Stimulated activated CD8-positive, alpha-beta memory T cell treated with anti-CD3 and anti-CD28 coated beads, Interleukin-12 subunit alpha, Interleukin-12 subunit beta, amount 100 ng/mL, for 4 hours (primary cell): ENCODE measurements at regions not wholly inside any gene's neighbourhood (a gene's known extent, or its start where the extent isn't known, plus 50 kb on each side); places are given as distances from the start of the nearest gene placed in this dataset.

Source experiments
- DNase-seq: peaks from one replicate; pipeline ENCODE4 v3.0.0-alpha.2; 2020; ENCODE audit warnings: low read depth

DNA sequence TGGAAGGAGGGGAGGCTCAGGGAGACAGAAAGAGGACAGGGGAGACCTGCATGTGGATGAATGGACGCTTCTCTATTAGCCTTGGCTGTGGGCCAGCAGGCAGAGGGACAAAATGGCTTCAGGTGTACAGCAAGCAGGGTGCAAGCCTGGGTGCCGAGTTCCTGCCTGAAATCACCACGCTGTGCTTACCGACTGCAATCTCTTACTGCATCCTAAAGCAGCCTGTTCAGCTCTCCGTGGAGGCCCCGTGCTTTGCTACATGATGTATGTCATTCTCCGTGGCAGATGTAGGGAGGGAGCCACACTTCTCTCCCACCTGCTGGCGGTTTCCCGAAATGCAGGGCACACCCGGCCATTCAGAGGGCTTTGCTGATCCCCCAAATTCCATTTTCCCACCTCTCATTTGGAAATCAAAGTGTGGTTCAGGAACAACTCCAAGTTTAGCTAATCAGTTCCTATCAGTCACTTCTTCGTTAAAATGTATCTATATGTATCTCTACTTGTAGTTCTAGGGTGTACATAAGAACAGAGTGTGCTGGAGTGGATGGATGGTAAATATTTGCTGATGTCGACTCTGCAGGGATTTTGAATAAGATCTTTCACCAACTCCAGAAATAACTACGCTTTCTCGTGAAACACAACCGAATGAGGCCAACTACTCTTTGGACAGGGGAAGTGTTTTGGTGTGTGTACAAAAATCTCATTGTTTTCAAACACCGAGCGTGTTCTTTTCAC, 122.3 kb upstream of the BACE2 start:
- DNase-seq: no peak

- no peak for DNase-seq
Measured at GRCh38 chr21:41048145-41048544, 119.8 kb upstream of the BACE2 start.

- no peak for DNase-seq
Measured at GRCh38 chr21:41048623-41049022, 119.3 kb upstream of the BACE2 start.

- no peak for DNase-seq
Measured at GRCh38 chr21:41052820-41053555, 115.0 kb upstream of the BACE2 start.

DNA sequence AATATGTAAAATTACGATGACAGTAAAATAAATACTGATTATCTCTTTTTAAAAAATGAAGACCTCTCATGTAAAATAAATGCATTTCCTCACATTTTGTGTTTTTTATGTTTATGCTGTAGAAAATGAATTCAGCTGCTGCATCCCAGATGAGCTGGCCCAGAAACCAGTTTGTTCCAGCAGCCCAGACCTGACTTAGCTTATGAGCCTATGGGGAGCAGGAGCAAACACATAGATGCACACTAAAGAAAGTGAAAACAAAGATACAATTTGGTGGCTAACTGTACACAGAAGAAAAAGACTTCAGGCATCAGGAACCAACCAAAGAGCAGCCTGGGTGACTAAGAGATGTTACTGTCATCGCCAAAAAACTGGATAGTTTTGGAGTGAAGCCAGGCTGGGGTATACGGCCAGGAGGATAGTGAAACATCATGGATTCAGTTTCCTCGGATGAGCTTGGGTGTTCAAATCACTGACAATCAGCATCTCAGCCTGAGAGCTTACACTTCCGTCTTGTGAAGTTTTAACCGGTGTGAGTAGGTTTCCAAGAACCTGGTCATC, 113.9 kb upstream of the BACE2 start:
- no peak for DNase-seq

GRCh38 chr21:41055266-41055665, 112.7 kb upstream of the BACE2 start:
- DNase-seq: no peak

GRCh38 chr21:41059871-41060270, 108.1 kb upstream of the BACE2 start:
- no peak for DNase-seq

DNA sequence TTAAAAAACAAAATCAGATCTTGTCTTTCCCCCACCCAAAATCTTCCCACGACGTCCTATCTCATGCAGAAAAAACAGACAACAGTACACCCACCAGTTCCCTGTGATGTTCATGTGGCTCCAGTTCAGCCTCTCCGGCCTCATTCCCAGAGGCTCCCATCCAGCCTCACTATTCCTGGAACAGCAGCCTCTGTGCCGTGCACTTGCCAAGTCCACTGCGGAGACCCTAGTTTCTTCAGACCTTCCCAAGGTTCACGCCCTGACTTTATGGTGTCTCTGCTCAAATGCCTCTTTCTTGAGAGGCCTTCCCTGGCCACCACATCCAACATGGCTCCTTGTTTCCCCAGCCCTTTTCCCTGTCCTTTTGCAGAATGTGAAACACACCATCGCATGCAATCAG, 106.3 kb upstream of the BACE2 start:
- no peak for DNase-seq

GRCh38 chr21:41064334-41064791, 103.6 kb upstream of the BACE2 start:
- no peak for DNase-seq

DNA sequence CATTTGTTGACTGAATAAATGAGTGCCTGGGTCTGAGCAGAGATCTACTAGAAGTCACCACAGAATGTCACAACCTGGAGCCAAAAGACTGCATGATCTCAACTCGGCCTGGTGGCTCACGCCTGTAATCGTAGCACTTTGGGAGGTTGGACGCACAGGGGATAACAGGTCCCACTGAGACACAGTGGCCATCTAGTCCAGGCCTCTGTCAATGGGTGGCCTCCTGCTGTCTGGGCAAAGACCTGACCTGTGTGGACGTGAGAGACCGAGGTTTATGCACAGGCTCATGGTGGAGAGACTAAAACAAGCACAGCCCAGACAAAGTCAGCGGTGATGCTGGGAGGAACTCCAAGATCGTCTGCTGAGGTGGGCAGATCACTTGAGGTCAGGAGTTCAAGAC, 103.0 kb upstream of the BACE2 start:
- DNase-seq: no peak

DNA sequence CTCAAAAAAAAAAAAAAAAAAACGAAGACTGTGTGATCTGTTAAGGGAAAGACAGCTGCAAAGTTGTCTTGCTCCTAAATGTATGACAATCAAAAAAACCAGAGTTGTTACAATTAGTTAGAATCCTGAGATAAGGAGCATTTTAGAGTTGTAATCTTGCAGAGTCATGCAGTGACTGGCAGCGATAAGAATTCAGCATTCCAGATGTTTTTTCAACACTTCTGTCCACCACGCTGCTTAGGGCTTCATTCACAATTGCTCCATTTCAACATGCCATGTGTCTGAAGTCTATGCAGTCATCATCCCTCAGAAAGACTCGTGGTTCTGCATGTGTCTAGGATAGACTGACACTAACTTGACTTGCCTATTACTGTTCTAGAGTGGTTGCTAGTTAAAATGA, 102.4 kb upstream of the BACE2 start:
- DNase-seq: no peak

GRCh38 chr21:41066086-41066938, 101.6 kb upstream of the BACE2 start:
- no peak for DNase-seq

GRCh38 chr21:41067709-41068108, 100.3 kb upstream of the BACE2 start:
- no peak for DNase-seq

- no peak for DNase-seq
Measured at GRCh38 chr21:41068496-41068895, 99.5 kb upstream of the BACE2 start.

DNA sequence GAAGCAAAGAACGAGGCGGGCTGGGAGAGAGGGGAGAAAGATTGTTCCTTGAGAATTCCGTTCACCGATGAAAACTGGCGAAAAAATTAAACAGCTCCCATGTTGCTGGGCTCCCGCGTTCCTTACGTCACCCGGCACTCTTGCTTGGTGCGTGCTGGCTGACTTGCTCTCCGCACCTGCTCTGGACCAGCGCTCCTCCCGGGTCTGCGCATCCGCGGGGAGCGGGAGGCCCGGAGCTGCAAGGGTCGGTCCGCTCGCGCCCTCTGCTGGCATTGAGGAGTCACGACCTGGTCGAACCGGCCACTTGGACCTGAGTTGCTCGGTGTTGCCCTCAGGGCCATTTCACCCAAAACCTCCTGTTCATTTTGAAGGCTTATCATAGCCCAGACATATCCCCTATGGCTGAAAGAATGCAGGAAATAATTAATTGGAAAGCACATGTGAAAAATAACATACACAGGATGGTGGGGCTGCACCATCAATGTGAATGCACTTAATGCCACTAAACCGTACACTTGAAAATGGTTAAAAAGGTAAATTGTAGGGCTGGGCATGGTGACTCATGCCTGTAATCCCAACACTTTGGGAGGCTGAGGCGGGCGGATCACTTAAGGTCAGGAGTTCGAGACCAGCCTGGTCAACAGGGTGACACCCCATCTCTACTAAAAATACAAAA, 98.9 kb upstream of the BACE2 start:
- DNase-seq: peak; percentile 16

DNA sequence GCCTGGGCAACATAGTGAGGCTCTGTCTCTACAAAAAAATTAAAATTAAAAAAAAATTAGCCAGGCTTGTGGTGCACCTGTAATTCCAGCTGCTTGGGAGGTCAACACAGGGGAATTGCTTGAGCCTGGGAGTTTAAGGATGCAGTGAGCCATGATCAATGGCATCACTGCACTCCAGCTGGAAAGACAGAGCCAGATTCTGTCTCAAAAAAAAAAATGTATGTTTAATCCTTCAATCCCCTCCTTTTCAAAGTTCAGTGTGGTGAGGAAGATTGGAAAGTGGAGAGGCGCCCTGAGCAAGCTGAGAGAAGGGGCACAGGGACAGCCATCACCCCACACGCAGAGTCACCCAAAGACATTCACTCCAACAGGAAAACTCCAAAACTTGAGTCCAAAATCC, 97.7 kb upstream of the BACE2 start:
- no peak for DNase-seq

GRCh38 chr21:41071258-41072171, 96.4 kb upstream of the BACE2 start:
- DNase-seq: no peak

DNA sequence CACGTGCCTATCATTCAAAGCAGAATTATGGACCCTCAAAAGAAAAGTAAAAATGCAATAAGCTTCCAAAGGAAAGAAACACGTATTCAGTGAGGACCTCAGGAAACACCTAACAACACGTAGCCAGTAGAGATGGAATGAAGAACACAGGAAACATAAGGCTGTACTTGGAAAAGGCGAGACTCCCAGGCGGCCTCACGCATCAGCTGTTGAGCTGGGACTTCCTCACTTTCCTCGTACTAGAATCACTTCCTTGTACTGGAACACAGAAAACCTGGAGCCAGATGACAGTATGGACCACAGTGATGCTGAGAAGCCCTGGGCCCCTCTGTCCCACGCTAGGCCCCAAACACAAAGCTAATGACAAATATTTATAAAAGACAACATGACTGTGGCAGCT, 94.4 kb upstream of the BACE2 start:
- DNase-seq: no peak

- no peak for DNase-seq
Measured at GRCh38 chr21:41074396-41075184, 93.4 kb upstream of the BACE2 start.

- DNase-seq: no peak
Measured at GRCh38 chr21:41075656-41076055, 92.3 kb upstream of the BACE2 start.
